Endodermal cell (in vitro differentiated cells): ENCODE measurements at regions not wholly inside any gene's neighbourhood (a gene's known extent, or its start where the extent isn't known, plus 50 kb on each side); places are given as distances from the start of the nearest gene placed in this dataset. TPM values are rescaled to one million over a fixed set of nuclear protein-coding genes. Genes with fewer than 3 reads are reported as not detected.

ENCODE experiments used
- DNase-seq: peaks from one replicate; pipeline ENCODE4 v3.0.0-alpha.2; 2017
- H3K27ac ChIP-seq: 2 replicates; pipeline ENCODE4 v1.5.1; 2013; ENCODE audit warnings: mild to moderate bottlenecking, low read depth, low read length, moderate library complexity
- H3K27me3 ChIP-seq: 2 replicates; pipeline ENCODE4 v1.6.1; 2013; ENCODE audit warnings: mild to moderate bottlenecking, low read length, moderate library complexity; ENCODE audit not compliant: insufficient read depth, control insufficient read depth, poor library complexity, severe bottlenecking
- H3K36me3 ChIP-seq: 2 replicates; pipeline ENCODE4 v1.7.0; 2013; ENCODE audit warnings: mild to moderate bottlenecking, low read length, moderate library complexity; ENCODE audit not compliant: control insufficient read depth, insufficient read depth
- H3K4me1 ChIP-seq: one replicate; pipeline ENCODE4 v1.7.0; 2013; ENCODE audit warnings: low read length; ENCODE audit not compliant: control insufficient read depth, insufficient read depth
- H3K4me3 ChIP-seq: 2 replicates; pipeline ENCODE4 v1.5.1; 2013; ENCODE audit warnings: mild to moderate bottlenecking, low read length, moderate library complexity
- H3K9ac ChIP-seq: 2 replicates; pipeline ENCODE4 v1.6.1; 2013; ENCODE audit warnings: mild to moderate bottlenecking, low read length, moderate library complexity; ENCODE audit not compliant: poor library complexity, severe bottlenecking; ENCODE audit errors: extremely low read depth
- H3K9me3 ChIP-seq: 2 replicates; pipeline ENCODE4 v1.6.1; 2013; ENCODE audit warnings: mild to moderate bottlenecking, low read length, moderate library complexity; ENCODE audit not compliant: control insufficient read depth
- H3K27ac Mint-ChIP-seq: 2 replicates; pipeline ENCODE4 v1.8.0; 2020; ENCODE audit warnings: mixed read lengths
- H3K27me3 Mint-ChIP-seq: 2 replicates; pipeline ENCODE4 v1.8.0; 2021; ENCODE audit warnings: mild to moderate bottlenecking, mixed read lengths; ENCODE audit not compliant: insufficient read depth
- H3K36me3 Mint-ChIP-seq: 2 replicates; pipeline ENCODE4 v1.8.0; 2020; ENCODE audit warnings: low read depth, mixed read lengths
- H3K4me1 Mint-ChIP-seq: 2 replicates; pipeline ENCODE4 v1.8.0; 2020; ENCODE audit warnings: mixed read lengths
- H3K4me3 Mint-ChIP-seq: 2 replicates; pipeline ENCODE4 v1.8.0; 2020; ENCODE audit warnings: mild to moderate bottlenecking, moderate library complexity, mixed read lengths
- H3K9me3 Mint-ChIP-seq: 2 replicates; pipeline ENCODE4 v1.8.0; 2020; ENCODE audit warnings: mild to moderate bottlenecking, mixed read lengths
- CTCF ChIP-seq: fragments of 200-600 bp; sonication (generic); conservative IDR thresholded peaks from 2 replicates; pipeline ENCODE4 v1.5.0; 2021; ENCODE audit warnings: antibody characterized with exemption, mild to moderate bottlenecking
- WGBS, 2 experiments: methylation state at CpG; one replicate each; pipeline versions ENCODE4 v1.1.5 to v1.1.7; 2013; ENCODE audit warnings: missing lambda C conversion rate in 2 of 2, mixed read lengths in 1 of 2; ENCODE audit not compliant: insufficient coverage in 1 of 2, insufficient read length in 1 of 2; 5-methylcytosine and 5-hydroxymethylcytosine counted together
- microRNA-seq: library from miRNA; unstranded; fragments of <30 nt; microRNA quantifications from one replicate; pipeline ENCODE4 v1.2.0, GENCODE V29; 2020; ENCODE audit warnings: borderline microRNAs expressed

GRCh38 chr21:35099310-35099709 is 50.2 kb upstream of the RUNX1 start:
- Mint-ChIP-seq H3K4me1 (no peaks in the 10 kb centered on the region), H3K9me3 (no peaks in the 10 kb centered on the region), H3K36me3 (no peaks in the 10 kb centered on the region), H3K4me3 (no peak overlapping the region), H3K27me3 (no peaks in the 10 kb centered on the region), H3K27ac (no peak overlapping the region)
- no peak for DNase-seq
- Histone ChIP-seq H3K27ac (no peak overlapping the region), H3K4me1 (no peaks in the 10 kb centered on the region), H3K9ac (no peak overlapping the region), H3K9me3 (no peaks in the 10 kb centered on the region), H3K36me3 (no peaks in the 10 kb centered on the region), H3K4me3 (no peak overlapping the region), H3K27me3 (no peaks in the 10 kb centered on the region)
- 82% methylated on average over 1 of the region's 1 CpG; no CpG with 5 or more reads in 1 of the 2 experiments for WGBS, 2 experiments
- TF ChIP-seq CTCF, result no peak

Small RNA genes lying in the stretch of these regions (microRNA-seq; reads per million reads assigned to microRNA genes)
- gene MIR802, result not detected
